ENCODE measurements at regions not wholly inside any gene's neighbourhood (a gene's known extent, or its start where the extent isn't known, plus 50 kb on each side); places are given as distances from the start of the nearest gene placed in this dataset.
"Not testable (repeated sequence)": the region's sequence is repeated elsewhere in the genome, so short reads cannot be mapped to it uniquely, and the experiment has no call there.

DNA sequence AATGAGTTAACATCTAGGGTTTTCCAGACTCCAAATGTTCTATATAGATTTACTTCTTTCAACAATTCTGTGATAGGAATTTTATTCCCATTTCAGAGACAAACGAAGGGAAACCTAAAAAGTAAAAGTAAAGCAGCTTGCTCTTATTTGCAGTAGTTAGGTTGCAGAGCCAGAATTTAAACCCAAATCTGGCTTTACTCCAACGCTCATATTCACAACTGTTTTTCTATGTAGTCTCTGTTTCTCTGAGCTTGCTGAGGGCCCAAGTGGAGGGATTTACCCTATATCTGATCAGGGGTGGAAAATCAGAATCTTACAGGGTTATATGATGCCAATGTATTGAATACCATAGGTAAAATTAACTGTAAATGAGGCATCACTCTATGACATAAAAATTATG lies 599.1 kb upstream of the GRIA3 start:
- Histone ChIP-seq H3K9me3 (no peaks in the 10 kb centered on the region), H3K36me3 (replicated peaks) (no peaks in the 10 kb centered on the region), H3K4me1 (no peaks in the 10 kb centered on the region), H3K4me3 (no peak overlapping the region), H3K27me3 (ENCODE audit: low read depth) (no peaks in the 10 kb centered on the region)
- no peak for DNase-seq (ENCODE audit: low spot score in 2 of 2)
- in situ Hi-C loops (cut with MboI; ENCODE audit: low sequenced_read_pairs) = no loop called here

DNA sequence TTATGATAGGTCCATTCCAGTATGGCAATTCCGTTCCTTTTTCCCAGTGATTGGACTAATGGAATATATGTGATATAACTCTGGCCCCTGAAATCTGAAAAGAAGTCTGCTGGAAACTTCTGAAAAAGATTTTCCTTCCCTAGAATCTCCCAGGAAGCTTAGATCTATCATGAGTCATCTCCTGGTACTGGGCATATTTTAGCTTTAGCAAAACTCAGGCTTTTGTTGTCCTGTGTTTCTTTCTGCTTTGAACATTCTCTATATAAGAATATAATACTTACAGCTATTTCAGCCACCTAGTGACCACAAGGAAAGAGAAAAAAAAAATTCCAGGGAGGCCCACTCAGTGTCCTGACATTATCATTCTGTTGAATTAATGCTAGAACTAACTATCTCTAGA lies 597.2 kb upstream of the GRIA3 start:
- Histone ChIP-seq H3K9me3 (no peaks in the 10 kb centered on the region), H3K36me3 (replicated peaks) (no peaks in the 10 kb centered on the region), H3K4me3 (no peak overlapping the region), H3K27me3 (ENCODE audit: low read depth) (no peaks in the 10 kb centered on the region), H3K4me1 (no peaks in the 10 kb centered on the region)
- DNase-seq (ENCODE audit: low spot score in 2 of 2) = no peak
- in situ Hi-C loops (cut with MboI; ENCODE audit: low sequenced_read_pairs) = no loop called here

DNA sequence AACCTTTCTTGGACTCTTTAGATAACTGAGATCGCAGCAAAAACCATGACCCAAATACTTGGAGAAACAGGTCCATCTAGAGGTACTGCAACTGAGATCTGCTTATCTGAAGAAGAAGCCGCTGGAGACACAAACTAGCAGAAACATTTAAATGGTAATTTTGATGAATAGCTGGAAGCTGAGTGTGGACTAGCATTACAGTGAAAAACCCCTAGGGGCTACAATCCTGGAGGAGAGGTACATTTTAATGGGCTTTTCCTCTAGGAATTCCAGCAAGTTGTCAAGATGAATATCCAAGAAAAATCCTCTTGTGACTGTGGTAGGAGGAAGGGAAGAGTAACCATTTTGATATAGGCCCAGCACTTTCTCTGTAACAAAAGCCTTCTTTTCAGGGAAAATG lies 592.5 kb upstream of the GRIA3 start:
- H3K27me3 ChIP-seq (ENCODE audit: low read depth) = no peaks in the 10 kb centered on the region
- peak in 1 of 2 experiments; percentile 3 for DNase-seq (ENCODE audit: low spot score in 2 of 2)
- no peak overlapping the region for H3K4me3 ChIP-seq
- H3K4me1 ChIP-seq = no peaks in the 10 kb centered on the region
- in situ Hi-C loops (cut with MboI; ENCODE audit: low sequenced_read_pairs) = no loop called here
- H3K9me3 ChIP-seq = no peaks in the 10 kb centered on the region
- H3K36me3 ChIP-seq (replicated peaks) = no peaks in the 10 kb centered on the region

DNA sequence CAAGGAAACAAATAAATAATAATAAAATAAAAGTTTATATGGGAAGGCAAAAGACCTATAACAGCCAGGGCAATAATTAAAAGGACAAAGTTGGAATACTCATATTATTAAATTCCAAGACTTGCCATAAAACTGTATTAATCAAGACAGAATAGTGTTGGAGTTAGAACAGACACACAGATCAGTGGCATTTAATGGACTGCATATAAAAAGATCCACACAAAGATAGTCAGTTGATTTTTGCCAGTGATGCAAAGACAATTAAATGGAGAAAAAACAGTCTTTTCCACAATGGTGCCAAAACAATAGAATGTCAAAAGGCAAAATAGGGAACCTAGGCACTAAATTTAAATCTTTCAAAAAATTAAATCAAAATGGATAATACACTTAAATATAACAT lies 587.1 kb upstream of the GRIA3 start:
- Histone ChIP-seq H3K27me3 (ENCODE audit: low read depth) (no peaks in the 10 kb centered on the region), H3K4me1 (no peaks in the 10 kb centered on the region), H3K9me3 (no peaks in the 10 kb centered on the region), H3K36me3 (replicated peaks) (no peaks in the 10 kb centered on the region), H3K4me3 (no peak overlapping the region)
- no peak for DNase-seq (ENCODE audit: low spot score in 2 of 2)
- in situ Hi-C loops (cut with MboI; ENCODE audit: low sequenced_read_pairs) = no loop called here

DNA sequence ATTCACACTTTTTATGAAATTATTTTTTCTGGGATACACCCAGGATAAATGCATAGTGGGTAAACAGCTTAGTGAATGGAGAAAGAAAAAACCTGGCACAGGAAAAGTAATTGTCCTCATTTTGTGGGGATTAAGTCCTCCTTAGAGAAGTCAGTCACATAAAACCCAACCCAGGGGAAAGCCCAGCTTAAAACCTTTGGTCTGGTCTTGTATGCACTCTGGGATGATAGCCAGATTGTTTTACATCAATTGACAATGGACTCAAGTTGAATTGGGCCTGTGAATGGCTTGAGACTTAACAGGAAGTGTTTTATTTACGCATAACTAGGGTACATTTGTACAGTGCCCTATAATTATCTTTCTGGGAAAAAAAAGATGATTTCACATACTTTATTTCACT lies 561.3 kb upstream of the GRIA3 start:
- Histone ChIP-seq H3K36me3 (replicated peaks) (no peaks in the 10 kb centered on the region), H3K9me3 (no peaks in the 10 kb centered on the region), H3K4me3 (no peak overlapping the region), H3K4me1 (no peaks in the 10 kb centered on the region), H3K27me3 (ENCODE audit: low read depth) (no peaks in the 10 kb centered on the region)
- DNase-seq (ENCODE audit: low spot score in 2 of 2) = peak in 1 of 2 experiments; percentile 29
- in situ Hi-C loops (cut with MboI; ENCODE audit: low sequenced_read_pairs) = no loop called here

DNA sequence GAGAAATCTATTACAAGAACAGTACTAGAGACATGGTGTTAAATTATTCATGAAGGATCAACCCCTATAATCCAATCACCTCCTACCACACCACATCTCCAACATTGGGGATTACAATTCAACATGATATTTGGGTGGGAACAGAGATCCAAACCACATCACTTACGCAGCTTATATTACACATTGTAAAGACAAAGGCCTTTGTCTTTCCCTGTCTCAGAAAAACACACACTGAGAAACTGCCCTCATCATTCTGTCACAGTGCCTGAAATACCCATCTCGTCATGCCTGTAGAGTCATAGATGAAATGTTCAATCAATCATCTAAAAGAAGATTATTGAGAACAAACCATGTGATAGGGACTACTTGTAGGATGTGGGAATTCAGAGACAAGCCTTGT lies 558.8 kb upstream of the GRIA3 start:
- in situ Hi-C loops (cut with MboI; ENCODE audit: low sequenced_read_pairs) = no loop called here
- H3K27me3 ChIP-seq (ENCODE audit: low read depth) = no peaks in the 10 kb centered on the region
- no peak overlapping the region for H3K4me3 ChIP-seq
- H3K36me3 ChIP-seq (replicated peaks) = no peaks in the 10 kb centered on the region
- H3K4me1 ChIP-seq = no peaks in the 10 kb centered on the region; the same call in 1 of the 2 replicates
- no peak for DNase-seq (ENCODE audit: low spot score in 2 of 2)
- H3K9me3 ChIP-seq = no peaks in the 10 kb centered on the region

DNA sequence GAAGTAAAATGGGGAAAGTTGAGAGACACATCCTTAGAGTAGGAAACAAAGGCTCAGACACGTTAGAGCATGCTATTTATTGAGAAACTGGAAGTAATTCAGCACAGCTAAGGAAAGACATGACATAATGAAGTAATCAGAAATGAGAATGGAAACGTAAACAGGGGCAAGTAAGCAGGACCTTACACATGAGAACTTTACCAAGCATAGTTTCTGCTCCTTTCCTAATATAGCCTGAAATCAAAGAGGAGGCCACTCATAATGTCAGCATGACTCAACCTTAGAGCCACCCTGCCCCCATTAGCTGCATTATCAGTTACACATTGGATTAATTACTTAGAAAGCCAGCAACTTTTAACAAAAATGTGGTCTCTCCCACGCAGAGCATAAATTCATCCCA lies 558.3 kb upstream of the GRIA3 start:
- H3K9me3 ChIP-seq = no peaks in the 10 kb centered on the region
- in situ Hi-C loops (cut with MboI; ENCODE audit: low sequenced_read_pairs) = no loop called here
- DNase-seq (ENCODE audit: low spot score in 2 of 2) = no peak
- H3K36me3 ChIP-seq (replicated peaks) = no peaks in the 10 kb centered on the region
- H3K27me3 ChIP-seq (ENCODE audit: low read depth) = no peaks in the 10 kb centered on the region
- no peaks in the 10 kb centered on the region; the same call in 1 of the 2 replicates for H3K4me1 ChIP-seq
- H3K4me3 ChIP-seq = no peak overlapping the region

DNA sequence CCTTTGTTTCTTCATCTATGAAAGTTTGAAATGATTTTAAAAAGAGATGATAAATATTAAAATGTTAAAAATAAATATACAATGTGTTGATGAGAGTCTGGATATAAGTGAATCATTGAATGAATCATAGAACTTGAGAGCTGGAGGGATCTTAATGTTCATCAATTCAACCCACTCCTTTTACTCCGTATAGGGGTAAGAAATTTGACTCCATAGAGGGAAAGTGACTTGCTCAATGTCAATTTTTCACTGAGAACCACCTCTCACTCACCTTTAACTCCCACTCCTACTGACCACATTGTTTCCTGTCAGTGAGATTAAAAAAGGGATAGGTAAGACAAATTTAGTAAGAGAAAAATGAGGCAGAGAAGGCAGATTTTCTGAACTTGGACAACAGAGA lies 557.2 kb upstream of the GRIA3 start:
- no peak for DNase-seq (ENCODE audit: low spot score in 2 of 2)
- in situ Hi-C loops (cut with MboI; ENCODE audit: low sequenced_read_pairs) = no loop called here
- H3K27me3 ChIP-seq (ENCODE audit: low read depth) = no peaks in the 10 kb centered on the region
- H3K36me3 ChIP-seq (replicated peaks) = no peaks in the 10 kb centered on the region
- H3K9me3 ChIP-seq = no peaks in the 10 kb centered on the region
- H3K4me1 ChIP-seq = no peaks in the 10 kb centered on the region; the same call in 1 of the 2 replicates
- H3K4me3 ChIP-seq = no peak overlapping the region

DNA sequence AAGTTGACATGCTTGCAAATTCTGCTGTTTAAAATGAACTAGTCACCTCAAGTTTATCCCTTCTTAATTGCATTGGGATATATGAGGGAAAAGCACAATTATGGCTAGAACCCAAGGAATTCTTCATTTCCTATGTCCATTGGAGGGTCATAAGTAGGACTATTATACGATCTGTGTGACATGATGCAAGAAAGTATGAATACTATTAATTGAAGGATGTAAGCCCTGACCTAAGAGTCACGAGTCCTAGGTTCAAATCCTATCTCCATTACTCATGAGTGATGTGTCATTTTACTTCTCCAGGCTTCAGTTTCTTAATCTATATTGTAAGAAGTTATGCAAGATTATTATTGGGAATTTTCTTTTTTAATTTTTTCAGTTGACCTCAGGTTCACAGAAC lies 542.9 kb upstream of the GRIA3 start:
- Histone ChIP-seq H3K4me1 (no peaks in the 10 kb centered on the region), H3K4me3 (no peak overlapping the region), H3K36me3 (replicated peaks) (no peaks in the 10 kb centered on the region), H3K27me3 (ENCODE audit: low read depth) (no peaks in the 10 kb centered on the region), H3K9me3 (no peaks in the 10 kb centered on the region)
- no peak for DNase-seq (ENCODE audit: low spot score in 2 of 2)
- in situ Hi-C loops (cut with MboI; ENCODE audit: low sequenced_read_pairs) = no loop called here

DNA sequence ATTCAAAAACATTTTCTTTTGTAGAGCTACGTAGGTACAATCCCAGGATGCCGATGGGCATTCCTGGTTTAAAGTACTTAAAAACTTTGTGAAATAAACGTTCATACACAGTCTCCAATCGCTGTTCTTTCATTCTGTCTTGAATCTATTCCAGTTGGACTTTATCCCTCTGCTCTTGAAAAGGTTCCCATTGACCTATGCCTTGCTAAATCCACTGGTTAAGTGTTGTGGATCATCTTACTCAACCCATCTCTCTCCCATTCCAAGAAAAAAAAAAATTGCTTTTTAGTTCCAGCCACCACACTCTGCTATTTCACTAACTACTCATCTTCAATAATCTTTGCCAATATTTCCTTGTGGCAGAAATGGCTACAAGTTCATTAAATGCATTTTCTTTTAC lies 542.3 kb upstream of the GRIA3 start:
- in situ Hi-C loops (cut with MboI; ENCODE audit: low sequenced_read_pairs) = no loop called here
- no peaks in the 10 kb centered on the region for H3K27me3 ChIP-seq (ENCODE audit: low read depth)
- no peak for DNase-seq (ENCODE audit: low spot score in 2 of 2)
- no peaks in the 10 kb centered on the region for H3K4me1 ChIP-seq
- H3K36me3 ChIP-seq (replicated peaks) = no peaks in the 10 kb centered on the region
- H3K4me3 ChIP-seq = no peak overlapping the region
- no peaks in the 10 kb centered on the region for H3K9me3 ChIP-seq

DNA sequence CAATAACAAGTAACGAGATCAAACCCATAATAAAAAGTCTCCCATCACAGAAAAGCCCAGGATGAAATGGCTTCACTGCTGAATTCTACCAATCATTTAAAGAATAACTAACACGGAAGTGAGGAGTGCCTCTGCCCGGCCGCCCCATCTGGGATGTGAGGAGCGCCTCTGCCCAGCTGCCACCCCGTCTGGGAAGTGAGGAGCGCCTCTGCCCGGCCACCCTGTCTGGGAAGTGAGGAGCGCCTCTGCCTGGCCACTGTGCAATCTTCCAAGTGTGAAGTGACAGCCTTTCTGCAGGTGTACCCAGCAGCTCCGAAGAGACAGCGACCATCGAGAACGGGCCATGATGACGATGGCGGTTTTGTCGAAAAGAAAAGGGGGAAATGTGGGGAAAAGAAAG lies 528.8 kb upstream of the GRIA3 start:
- H3K36me3 ChIP-seq (replicated peaks); H3K4me3 ChIP-seq; DNase-seq (ENCODE audit: low spot score in 2 of 2); in situ Hi-C loops (cut with MboI; ENCODE audit: low sequenced_read_pairs); H3K9me3 ChIP-seq; H3K4me1 ChIP-seq; H3K27me3 ChIP-seq (ENCODE audit: low read depth): not testable (repeated sequence)

DNA sequence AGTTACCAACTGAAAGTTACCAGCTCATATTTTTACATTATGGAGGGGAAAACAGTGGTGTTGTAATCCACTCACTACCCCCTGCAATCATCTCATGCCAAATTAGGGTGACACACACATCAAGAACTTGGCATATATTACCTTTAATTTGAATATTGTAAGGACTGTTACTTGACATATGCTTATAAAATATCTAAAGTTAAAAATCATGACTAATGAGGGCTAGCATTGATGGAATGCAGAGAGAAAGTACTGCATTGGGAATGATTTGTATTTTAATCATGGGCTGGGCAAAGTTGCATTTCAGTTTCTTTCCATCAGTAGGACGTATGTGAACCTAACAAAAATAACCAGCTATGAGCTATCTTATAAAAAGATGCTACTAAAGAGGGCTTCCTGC lies 517.5 kb upstream of the GRIA3 start:
- Histone ChIP-seq H3K4me1 (0 out of 2 replicates have a peak, but pooled peaks cover 3% of the 10 kb centered on the region), H3K4me3 (no peak overlapping the region), H3K36me3 (replicated peaks) (no peaks in the 10 kb centered on the region), H3K27me3 (ENCODE audit: low read depth) (no peaks in the 10 kb centered on the region), H3K9me3 (no peaks in the 10 kb centered on the region)
- in situ Hi-C loops (cut with MboI; ENCODE audit: low sequenced_read_pairs) = no loop called here
- DNase-seq (ENCODE audit: low spot score in 2 of 2) = no peak

DNA sequence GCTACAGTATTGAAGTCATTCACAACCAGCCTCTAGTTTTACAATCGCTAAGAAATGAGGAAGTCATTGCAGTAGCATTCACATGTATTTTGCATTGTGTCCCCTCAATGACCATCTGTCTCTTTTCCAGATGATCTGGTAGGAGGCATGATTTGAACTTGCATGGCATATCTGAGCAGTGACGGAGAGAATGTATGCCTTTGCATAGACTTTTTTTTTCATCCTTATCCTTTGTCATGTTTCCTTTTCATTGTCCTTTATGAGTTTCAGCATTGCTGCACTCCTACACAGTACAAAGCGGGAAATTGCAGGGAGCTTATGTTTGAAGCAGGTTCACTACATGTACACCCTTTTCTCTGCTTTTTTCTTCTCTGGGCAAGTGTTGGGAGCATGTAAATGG lies 516.4 kb upstream of the GRIA3 start:
- no peaks in the 10 kb centered on the region for H3K27me3 ChIP-seq (ENCODE audit: low read depth)
- in situ Hi-C loops (cut with MboI; ENCODE audit: low sequenced_read_pairs) = no loop called here
- peak; percentile 12 to 53 for DNase-seq (ENCODE audit: low spot score in 2 of 2)
- H3K36me3 ChIP-seq (replicated peaks) = no peaks in the 10 kb centered on the region
- no peaks in the 10 kb centered on the region for H3K9me3 ChIP-seq
- H3K4me3 ChIP-seq = no peak overlapping the region
- H3K4me1 ChIP-seq = 0 out of 2 replicates have a peak, but pooled peaks cover 3% of the 10 kb centered on the region

DNA sequence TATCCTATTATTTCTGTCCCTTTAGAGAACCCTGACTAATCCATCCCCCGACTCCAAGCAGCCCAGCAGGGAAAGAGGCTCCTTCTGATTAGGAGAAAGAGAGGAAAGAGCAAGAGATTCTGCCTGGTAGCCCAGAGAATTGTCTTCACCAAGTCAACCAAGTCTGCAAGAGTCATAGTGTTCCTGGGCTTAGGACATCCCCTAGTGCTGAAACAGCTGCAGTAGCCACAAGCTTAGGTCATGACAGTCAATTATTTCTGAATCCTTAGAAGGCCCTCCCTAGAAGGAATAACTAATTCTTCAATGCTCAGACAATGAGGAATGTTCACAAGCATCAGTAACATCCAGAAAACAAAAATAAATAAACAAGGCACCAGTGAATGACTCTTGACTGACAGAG lies 480.3 kb upstream of the GRIA3 start:
- H3K27me3 ChIP-seq (ENCODE audit: low read depth) = no peaks in the 10 kb centered on the region
- H3K4me1 ChIP-seq = no peaks in the 10 kb centered on the region
- DNase-seq (ENCODE audit: low spot score in 2 of 2) = no peak
- H3K9me3 ChIP-seq = no peaks in the 10 kb centered on the region
- H3K36me3 ChIP-seq (replicated peaks) = no peaks in the 10 kb centered on the region
- no peak overlapping the region for H3K4me3 ChIP-seq
- in situ Hi-C loops (cut with MboI; ENCODE audit: low sequenced_read_pairs) = no loop called here

DNA sequence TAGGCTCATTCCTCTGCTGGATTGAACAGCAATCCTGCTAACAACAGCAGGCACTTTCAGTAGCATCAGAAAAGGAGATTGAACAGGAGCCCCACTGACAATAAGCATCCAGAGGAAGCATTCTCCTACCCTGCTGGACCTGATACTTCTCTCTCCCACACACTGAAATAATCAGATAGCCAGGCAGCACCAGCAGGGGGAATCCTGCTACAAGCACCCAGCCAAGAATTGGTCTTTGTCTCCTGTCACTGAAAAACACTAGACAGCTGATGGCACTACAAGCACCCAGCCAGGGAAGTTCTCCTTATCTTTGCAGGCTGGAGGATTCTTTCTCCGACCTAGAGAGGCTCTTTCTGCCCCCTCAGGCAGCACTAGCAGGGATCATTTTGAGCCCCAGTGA lies 444.3 kb upstream of the GRIA3 start:
- H3K36me3 ChIP-seq (replicated peaks) = no peaks in the 10 kb centered on the region
- no peak overlapping the region for H3K4me3 ChIP-seq
- in situ Hi-C loops (cut with MboI; ENCODE audit: low sequenced_read_pairs) = no loop called here
- H3K27me3 ChIP-seq (ENCODE audit: low read depth) = no peaks in the 10 kb centered on the region
- no peak for DNase-seq (ENCODE audit: low spot score in 2 of 2)
- H3K9me3 ChIP-seq = no peaks in the 10 kb centered on the region
- H3K4me1 ChIP-seq = no peaks in the 10 kb centered on the region

All from HAP-1 (cell line).